SK-N-SH (cell line): ENCODE measurements at regions not wholly inside any gene's neighbourhood (a gene's known extent, or its start where the extent isn't known, plus 50 kb on each side); places are given as distances from the start of the nearest gene placed in this dataset.

Experiments used
- EP300 ChIP-seq, 2 experiments: IDR thresholded peaks; 2 replicates each; pipeline versions ENCODE4 v1.4.0 to v1.6.1; 2012; ENCODE audit warnings: borderline replicate concordance in 1 of 2, low read depth in 1 of 2, low read length in 1 of 2
- FOXJ3 ChIP-seq: sonication (generic); formaldehyde crosslinking; IDR thresholded peaks from 2 replicates; pipeline ENCODE4 v1.5.1; 2020; ENCODE audit warnings: mild to moderate bottlenecking, missing genetic modification reagents
- GABPA ChIP-seq: IDR thresholded peaks from 2 replicates; pipeline ENCODE4 v1.4.0; 2012; ENCODE audit warnings: low read depth, mild to moderate bottlenecking
- NFIC ChIP-seq: IDR thresholded peaks from 2 replicates; pipeline ENCODE4 v1.4.0; 2012; ENCODE audit warnings: borderline replicate concordance
- TF ChIP-seq, protein P1 (sequence below): fragments of 200-600 bp; sonication (generic); IDR thresholded peaks from 2 replicates; pipeline ENCODE4 v1.6.1; 2017; ENCODE audit warnings: antibody characterized with exemption, mild to moderate bottlenecking, moderate library complexity
- TF ChIP-seq, protein P2 (sequence below): fragments of 150-350 bp; IDR thresholded peaks from 2 replicates; pipeline ENCODE4 v1.6.1; 2017; ENCODE audit warnings: antibody characterized with exemption, low read length, low read depth, borderline replicate concordance

DNA sequence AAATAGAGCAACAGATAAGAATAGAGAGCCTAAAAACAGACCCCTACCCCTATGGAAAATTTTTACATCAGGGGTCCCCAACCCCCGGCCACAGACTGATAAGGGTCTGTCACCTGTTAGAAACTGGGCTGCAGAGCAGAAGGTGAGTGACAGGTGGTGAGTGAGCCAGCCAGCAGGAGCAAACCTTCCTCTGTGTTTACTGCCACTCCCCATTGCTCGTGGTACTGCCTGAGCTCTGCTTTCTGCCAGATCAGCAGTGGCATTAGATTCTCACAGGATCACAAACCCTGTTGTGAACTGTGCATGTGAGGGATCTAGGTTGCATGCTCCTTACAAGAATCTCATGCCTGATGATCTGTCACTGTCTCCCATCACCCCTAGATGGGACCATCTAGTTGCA lies 174.1 kb downstream of the FOXD2 start:
- TF ChIP-seq, protein P1, sequence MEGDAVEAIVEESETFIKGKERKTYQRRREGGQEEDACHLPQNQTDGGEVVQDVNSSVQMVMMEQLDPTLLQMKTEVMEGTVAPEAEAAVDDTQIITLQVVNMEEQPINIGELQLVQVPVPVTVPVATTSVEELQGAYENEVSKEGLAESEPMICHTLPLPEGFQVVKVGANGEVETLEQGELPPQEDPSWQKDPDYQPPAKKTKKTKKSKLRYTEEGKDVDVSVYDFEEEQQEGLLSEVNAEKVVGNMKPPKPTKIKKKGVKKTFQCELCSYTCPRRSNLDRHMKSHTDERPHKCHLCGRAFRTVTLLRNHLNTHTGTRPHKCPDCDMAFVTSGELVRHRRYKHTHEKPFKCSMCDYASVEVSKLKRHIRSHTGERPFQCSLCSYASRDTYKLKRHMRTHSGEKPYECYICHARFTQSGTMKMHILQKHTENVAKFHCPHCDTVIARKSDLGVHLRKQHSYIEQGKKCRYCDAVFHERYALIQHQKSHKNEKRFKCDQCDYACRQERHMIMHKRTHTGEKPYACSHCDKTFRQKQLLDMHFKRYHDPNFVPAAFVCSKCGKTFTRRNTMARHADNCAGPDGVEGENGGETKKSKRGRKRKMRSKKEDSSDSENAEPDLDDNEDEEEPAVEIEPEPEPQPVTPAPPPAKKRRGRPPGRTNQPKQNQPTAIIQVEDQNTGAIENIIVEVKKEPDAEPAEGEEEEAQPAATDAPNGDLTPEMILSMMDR = no peak
- TF ChIP-seq FOXJ3 (CRISPR knock-in tag) = no peak
- no peak for TF ChIP-seq GABPA
- TF ChIP-seq NFIC = no peak
- TF ChIP-seq, protein P2, sequence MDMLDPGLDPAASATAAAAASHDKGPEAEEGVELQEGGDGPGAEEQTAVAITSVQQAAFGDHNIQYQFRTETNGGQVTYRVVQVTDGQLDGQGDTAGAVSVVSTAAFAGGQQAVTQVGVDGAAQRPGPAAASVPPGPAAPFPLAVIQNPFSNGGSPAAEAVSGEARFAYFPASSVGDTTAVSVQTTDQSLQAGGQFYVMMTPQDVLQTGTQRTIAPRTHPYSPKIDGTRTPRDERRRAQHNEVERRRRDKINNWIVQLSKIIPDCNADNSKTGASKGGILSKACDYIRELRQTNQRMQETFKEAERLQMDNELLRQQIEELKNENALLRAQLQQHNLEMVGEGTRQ = no peak
- TF ChIP-seq EP300 (IDR thresholded peaks at IDR 0.05; ENCODE audit: borderline replicate concordance in 1 of 2, low read depth in 1 of 2, low read length in 1 of 2) = no peak
